Ovary (tissue), 7 donors: ENCODE measurements at regions not wholly inside any gene's neighbourhood (a gene's known extent, or its start where the extent isn't known, plus 50 kb on each side); places are given as distances from the start of the nearest gene placed in this dataset.

ENCODE experiments used
- DNase-seq, 5 donors: peaks; one replicate each; pipeline ENCODE4 v3.0.0-alpha.2; 2019 to 2020
- H3K27ac ChIP-seq, 2 donors: fragments of 200-600 bp; one replicate each; pipeline versions ENCODE4 v1.5.1 to v1.8.0; 2019 to 2022
- H3K27me3 ChIP-seq: fragments of 200-600 bp; one replicate; pipeline ENCODE4 v1.8.0; 2022
- H3K36me3 ChIP-seq: fragments of 200-600 bp; sonication (generic); one replicate; pipeline ENCODE4 v1.5.1; 2019
- H3K4me1 ChIP-seq: one replicate; pipeline ENCODE4 v1.8.1; 2013; ENCODE audit warnings: mild to moderate bottlenecking, moderate library complexity; ENCODE audit not compliant: insufficient read depth
- H3K4me3 ChIP-seq: fragments of 200-600 bp; sonication (generic); one replicate; pipeline ENCODE4 v1.5.1; 2017
- H3K9me3 ChIP-seq, 2 donors: fragments of 200-600 bp in 1 of 2; sonication (generic) in 1 of 2; one replicate each; pipeline versions ENCODE4 v1.5.1 to v1.8.1; 2013 to 2019; ENCODE audit warnings: mild to moderate bottlenecking in 1 of 2, moderate library complexity in 1 of 2
- EP300 ChIP-seq: sonication (generic); formaldehyde crosslinking; IDR thresholded peaks from one replicate; pipeline ENCODE4 v1.6.1; 2017; ENCODE audit warnings: antibody characterized with exemption
- POLR2A ChIP-seq: fragments of 450-650 bp; IDR thresholded peaks from one replicate; pipeline ENCODE4 v1.6.1; 2017; ENCODE audit warnings: antibody characterized with exemption, mild to moderate bottlenecking, moderate library complexity
- WGBS, 3 donors: extraction: QIAGEN DNeasy Blood & Tissue Kit in 1 of 3; methylation state at CpG; one replicate each; pipeline versions ENCODE4 v1.1.5 to v1.1.7; 2013 to 2017; 5-methylcytosine and 5-hydroxymethylcytosine counted together
- intact Hi-C, 4 donors: fragments of 100-400 bp; cut with DNase I; formaldehyde crosslinking; loops; one replicate each; pipeline versions ENCODE4 v1.11.0 to v1.15.1; 2022 to 2023
- TF ChIP-seq, protein P1 (sequence below), 3 donors: fragments of 450-650 bp in 2 of 3; fragments of 200-600 bp in 1 of 3; IDR thresholded peaks; one replicate each; pipeline versions ENCODE4 v1.5.1 to v1.8.0; 2016 to 2022; ENCODE audit warnings: antibody characterized with exemption in 3 of 3, mild to moderate bottlenecking in 1 of 3
- donor health status: DM: no; HTN: no; CAD: no; lungs with moderate emphysema.
- donor health status: DM: no; HTN: no; CAD: no.
- donor health status: Bipolar disorder and iron deficiency.
- donor health status: DM: no; HTN: no; CAD: no.
- donor health status: DM: yes; HTN: yes; CAD: no.

GRCh38 chr21:43299441-43300277 lies 127.3 kb downstream of the SIK1 start:
- TF ChIP-seq, protein P1, sequence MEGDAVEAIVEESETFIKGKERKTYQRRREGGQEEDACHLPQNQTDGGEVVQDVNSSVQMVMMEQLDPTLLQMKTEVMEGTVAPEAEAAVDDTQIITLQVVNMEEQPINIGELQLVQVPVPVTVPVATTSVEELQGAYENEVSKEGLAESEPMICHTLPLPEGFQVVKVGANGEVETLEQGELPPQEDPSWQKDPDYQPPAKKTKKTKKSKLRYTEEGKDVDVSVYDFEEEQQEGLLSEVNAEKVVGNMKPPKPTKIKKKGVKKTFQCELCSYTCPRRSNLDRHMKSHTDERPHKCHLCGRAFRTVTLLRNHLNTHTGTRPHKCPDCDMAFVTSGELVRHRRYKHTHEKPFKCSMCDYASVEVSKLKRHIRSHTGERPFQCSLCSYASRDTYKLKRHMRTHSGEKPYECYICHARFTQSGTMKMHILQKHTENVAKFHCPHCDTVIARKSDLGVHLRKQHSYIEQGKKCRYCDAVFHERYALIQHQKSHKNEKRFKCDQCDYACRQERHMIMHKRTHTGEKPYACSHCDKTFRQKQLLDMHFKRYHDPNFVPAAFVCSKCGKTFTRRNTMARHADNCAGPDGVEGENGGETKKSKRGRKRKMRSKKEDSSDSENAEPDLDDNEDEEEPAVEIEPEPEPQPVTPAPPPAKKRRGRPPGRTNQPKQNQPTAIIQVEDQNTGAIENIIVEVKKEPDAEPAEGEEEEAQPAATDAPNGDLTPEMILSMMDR (IDR thresholded peaks at IDR 0.05): no peak
- TF ChIP-seq POLR2A (no peak), EP300 (no peak)
- peak overlapping the region in 1 of 2 donors; percentile 9 for H3K27ac ChIP-seq
- DNase-seq: peak; percentile 69 to 83 (median 70)
- no peaks in the 10 kb centered on the region for H3K4me1 ChIP-seq
- H3K27me3 ChIP-seq: no peaks in the 10 kb centered on the region
- WGBS, 3 donors: 40 to 59% (median 51%) methylated on average over 33 to 34 of the region's 34 CpGs
- no peaks in the 10 kb centered on the region for H3K9me3 ChIP-seq
- intact Hi-C loops: no loop called here
- H3K4me3 ChIP-seq: no peak overlapping the region
- H3K36me3 ChIP-seq: no peaks in the 10 kb centered on the region

- Histone ChIP-seq H3K27me3 (no peaks in the 10 kb centered on the region), H3K4me1 (no peaks in the 10 kb centered on the region), H3K36me3 (no peaks in the 10 kb centered on the region), H3K27ac (peak overlapping the region in 1 of 2 donors; percentile 9), H3K9me3 (no peaks in the 10 kb centered on the region), H3K4me3 (no peak overlapping the region)
- DNase-seq: peak in 2 of 5 donors; percentile 27 to 42
- intact Hi-C loops: no loop called here
- 93 to 95% (median 94%) methylated on average over 55 of the region's 55 CpGs for WGBS, 3 donors
- TF ChIP-seq EP300: no peak
- no peak for TF ChIP-seq POLR2A
- TF ChIP-seq, protein P1 (IDR thresholded peaks at IDR 0.05): no peak
These were observed 128.1 kb downstream of the SIK1 start for GRCh38 chr21:43298546-43299440.

DNA sequence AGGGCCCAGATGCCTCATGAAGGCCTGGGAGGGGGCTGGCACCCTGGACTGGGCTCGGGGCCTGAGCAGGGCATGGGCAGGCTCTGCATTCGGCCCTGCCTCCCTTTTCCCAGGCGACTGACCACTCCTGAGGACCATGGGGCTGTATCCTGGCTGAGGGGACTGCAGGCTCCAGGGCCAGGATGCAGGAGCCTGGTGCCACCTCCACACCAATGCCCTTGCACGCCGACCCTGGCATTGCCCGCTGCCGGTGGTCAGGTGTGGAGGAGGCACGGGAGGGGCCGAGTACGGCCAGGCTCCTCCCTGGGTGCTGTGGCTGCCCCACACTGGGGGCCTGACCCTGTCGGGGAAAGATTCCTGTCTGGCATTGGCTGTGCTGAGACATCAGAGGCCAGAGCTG lies 128.9 kb downstream of the SIK1 start:
- DNase-seq: peak in 2 of 5 donors; percentile 13 to 29
- WGBS, 3 donors: 66 to 77% (median 67%) methylated on average over 10 to 11 of the region's 11 CpGs
- H3K27ac ChIP-seq: no peak overlapping the region
- no peaks in the 10 kb centered on the region for H3K9me3 ChIP-seq
- TF ChIP-seq EP300 (no peak), POLR2A (no peak)
- TF ChIP-seq, protein P1 (IDR thresholded peaks at IDR 0.05): no peak
- H3K36me3 ChIP-seq: no peaks in the 10 kb centered on the region
- no peaks in the 10 kb centered on the region for H3K4me1 ChIP-seq
- no peaks in the 10 kb centered on the region for H3K27me3 ChIP-seq
- intact Hi-C loops: no loop called here
- H3K4me3 ChIP-seq: no peak overlapping the region

GRCh38 chr21:43297391-43297981 lies 128.7 kb downstream of the CRYAA start:
- H3K4me1 ChIP-seq: no peaks in the 10 kb centered on the region
- TF ChIP-seq, protein P1 (IDR thresholded peaks at IDR 0.05): no peak
- TF ChIP-seq EP300 (no peak), POLR2A (no peak)
- peak in 2 of 5 donors; percentile 15 to 28 for DNase-seq
- H3K4me3 ChIP-seq: no peak overlapping the region
- H3K36me3 ChIP-seq: no peaks in the 10 kb centered on the region
- no peaks in the 10 kb centered on the region for H3K27me3 ChIP-seq
- intact Hi-C loops: no loop called here
- H3K9me3 ChIP-seq: no peaks in the 10 kb centered on the region
- WGBS, 3 donors: 80 to 87% (median 83%) methylated on average over 18 of the region's 18 CpGs
- H3K27ac ChIP-seq: no peak overlapping the region
